HAP-1 (cell line): ENCODE measurements at regions not wholly inside any gene's neighbourhood (a gene's known extent, or its start where the extent isn't known, plus 50 kb on each side); places are given as distances from the start of the nearest gene placed in this dataset.
"Not testable (repeated sequence)": the region's sequence is repeated elsewhere in the genome, so short reads cannot be mapped to it uniquely, and the experiment has no call there.

Experiments used
- DNase-seq, 2 experiments: peaks; one replicate each; pipeline ENCODE4 v3.0.0-alpha.2; 2016 to 2020; ENCODE audit warnings: low spot score in 2 of 2
- H3K27me3 ChIP-seq: fragments of 250-450 bp; sonication (Bioruptor Pico); 2 replicates; pipeline ENCODE4 v1.5.1; 2020; ENCODE audit warnings: low read depth, mild to moderate bottlenecking, moderate library complexity
- H3K36me3 ChIP-seq: fragments of 250-450 bp; sonication (Bioruptor Pico); replicated peaks from 2 replicates; pipeline ENCODE4 v1.5.1; 2020; ENCODE audit warnings: mild to moderate bottlenecking
- H3K4me1 ChIP-seq: fragments of 250-450 bp; sonication (Bioruptor Pico); 2 replicates; pipeline ENCODE4 v1.5.1; 2020; ENCODE audit warnings: mild to moderate bottlenecking
- H3K4me3 ChIP-seq: fragments of 250-450 bp; sonication (Bioruptor Pico); 2 replicates; pipeline ENCODE4 v1.5.1; 2020; ENCODE audit warnings: mild to moderate bottlenecking, moderate library complexity
- H3K9me3 ChIP-seq: fragments of 250-450 bp; sonication (Bioruptor Pico); 2 replicates; pipeline ENCODE4 v1.5.1; 2020; ENCODE audit warnings: mild to moderate bottlenecking, moderate library complexity
- in situ Hi-C: fragments of 300-500 bp; cut with MboI; formaldehyde crosslinking; loops from 3 replicates; pipeline ENCODE4 v1.14.3; 2020; ENCODE audit warnings: low sequenced_read_pairs, inconsistent platforms, mixed read lengths

DNA sequence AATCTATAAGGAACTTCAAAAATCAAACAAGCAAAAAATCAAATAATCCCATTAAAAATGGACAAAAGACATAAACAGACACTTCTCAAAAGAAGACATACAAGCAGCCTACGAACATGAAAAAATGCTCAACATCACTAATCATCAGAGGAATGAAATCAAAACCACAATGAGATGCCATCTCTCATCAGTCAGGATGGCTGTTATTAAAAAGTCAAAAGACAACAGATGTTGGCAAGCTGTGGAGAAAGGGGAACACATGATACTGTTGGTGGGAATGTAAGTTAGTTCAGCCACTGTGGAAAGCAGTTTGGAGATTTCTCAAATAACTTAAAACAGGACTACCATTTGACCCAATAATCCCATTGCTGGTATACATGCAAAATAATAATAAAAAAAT is 226.4 kb downstream of the S1PR1 start:
- in situ Hi-C loops, result no loop called here
- no peaks in the 10 kb centered on the region for H3K36me3 ChIP-seq
- no peaks in the 10 kb centered on the region for H3K27me3 ChIP-seq

DNA sequence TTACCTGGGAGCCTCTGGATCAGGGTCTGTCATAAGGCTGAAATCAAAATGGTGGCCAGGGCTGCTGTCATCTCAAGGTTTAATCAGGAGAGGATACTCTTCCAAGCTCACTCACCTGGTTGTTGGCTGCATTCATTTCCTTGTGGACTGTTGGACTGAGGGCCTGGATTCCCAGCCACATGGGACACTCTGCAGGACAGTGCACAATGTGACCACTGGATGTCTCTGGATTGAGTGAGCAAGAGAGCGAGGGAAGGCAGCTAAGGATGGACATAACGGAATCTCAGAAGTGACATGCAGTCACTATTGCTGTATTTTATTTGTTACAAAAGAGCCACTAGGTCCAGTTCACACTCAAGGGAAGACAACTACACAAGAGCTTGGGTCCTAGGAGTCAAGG is 229.1 kb downstream of the S1PR1 start:
- H3K4me1 ChIP-seq, result no peaks in the 10 kb centered on the region; the same call in 1 of the 2 replicates
- no peaks in the 10 kb centered on the region for H3K36me3 ChIP-seq
- no peak overlapping the region for H3K4me3 ChIP-seq
- in situ Hi-C loops, result no loop called here
- H3K27me3 ChIP-seq, result no peaks in the 10 kb centered on the region
- no peaks in the 10 kb centered on the region for H3K9me3 ChIP-seq
- DNase-seq, result no peak

More for the DNA sequence above, 226.4 kb downstream of the S1PR1 start:
- DNase-seq, result no peak
- H3K4me3 ChIP-seq, result no peak overlapping the region
- no peaks in the 10 kb centered on the region for H3K9me3 ChIP-seq
- H3K4me1 ChIP-seq, result peaks cover 4% of the 10 kb centered on the region

DNA sequence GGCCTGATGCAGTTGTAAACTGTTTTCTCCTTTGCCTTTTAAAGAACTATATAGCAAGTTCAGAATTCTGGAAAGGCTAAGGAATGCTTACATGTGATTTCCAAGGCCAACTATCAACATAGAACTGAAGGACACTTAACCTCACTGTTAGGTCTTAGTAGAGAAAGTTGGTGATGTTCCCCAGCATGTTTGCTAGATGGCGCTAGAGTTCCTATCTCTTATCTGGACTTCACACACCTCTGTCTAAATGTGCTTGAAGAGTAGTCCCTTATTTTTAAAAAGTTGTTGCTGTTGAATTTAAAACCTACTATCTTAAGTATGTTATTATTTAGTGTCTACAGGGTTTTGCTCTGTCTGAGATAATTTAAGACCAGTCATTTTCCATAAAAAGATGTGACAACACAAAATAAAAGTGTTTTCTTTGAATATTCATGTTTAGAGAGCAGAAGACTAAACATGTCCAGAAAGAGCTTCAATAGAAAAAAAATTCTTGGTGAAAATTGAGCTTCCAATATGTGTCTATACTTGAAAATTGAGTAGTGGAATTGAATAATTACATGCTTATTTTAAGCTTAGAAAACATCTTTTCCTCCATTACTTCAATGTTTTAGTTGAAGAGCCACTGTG is 237.3 kb downstream of the S1PR1 start:
- no peaks in the 10 kb centered on the region for H3K36me3 ChIP-seq
- no peaks in the 10 kb centered on the region for H3K9me3 ChIP-seq
- H3K27me3 ChIP-seq, result no peaks in the 10 kb centered on the region; the same call in 1 of the 2 replicates
- no peaks in the 10 kb centered on the region for H3K4me1 ChIP-seq
- H3K4me3 ChIP-seq, result no peak overlapping the region
- DNase-seq, result peak; percentile 36 to 48
- in situ Hi-C loops, result no loop called here

DNA sequence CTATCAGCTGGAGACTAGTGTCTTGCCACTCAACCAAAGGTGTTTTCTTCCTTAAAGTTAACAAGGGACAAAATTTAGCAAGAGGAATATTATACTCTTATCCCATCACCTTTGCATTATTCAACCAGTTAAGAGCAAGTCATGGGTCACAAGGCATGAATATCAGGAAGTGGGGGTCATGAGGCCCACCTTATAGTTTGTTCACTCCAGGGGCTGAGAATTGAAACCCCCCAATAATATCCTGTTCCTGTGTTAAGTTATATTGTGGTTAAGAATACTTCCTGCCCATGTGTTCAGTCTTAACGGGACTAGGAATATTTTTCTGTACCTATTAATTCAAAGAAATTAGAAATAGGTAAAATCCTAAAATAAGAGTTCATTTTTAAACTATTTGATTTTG is 239.7 kb downstream of the S1PR1 start:
- in situ Hi-C loops, result no loop called here
- Histone ChIP-seq H3K9me3 (no peaks in the 10 kb centered on the region), H3K4me1 (no peaks in the 10 kb centered on the region), H3K27me3 (no peaks in the 10 kb centered on the region; the same call in 1 of the 2 replicates), H3K4me3 (no peak overlapping the region), H3K36me3 (no peaks in the 10 kb centered on the region)
- DNase-seq, result no peak

DNA sequence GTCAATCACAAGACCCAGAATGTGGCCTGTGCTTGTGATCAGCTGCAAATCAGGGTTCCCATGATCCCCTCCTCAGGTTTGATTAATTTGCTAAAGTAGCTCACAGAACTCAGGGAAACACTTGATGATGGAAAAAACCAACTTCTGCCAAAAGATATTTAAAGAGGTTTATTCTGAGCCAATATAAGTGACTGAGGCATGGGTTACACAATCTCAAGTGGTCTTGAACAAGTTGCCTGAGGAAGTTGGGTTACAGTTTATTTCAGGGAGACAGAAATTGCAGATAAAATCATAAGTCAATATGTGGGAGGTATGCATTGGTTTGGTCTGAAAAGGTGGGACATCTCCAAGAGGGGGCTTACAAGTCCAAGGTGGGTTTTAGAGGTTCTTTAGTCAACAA is 243.1 kb downstream of the S1PR1 start:
- Histone ChIP-seq H3K27me3 (no peaks in the 10 kb centered on the region; the same call in 1 of the 2 replicates), H3K4me3 (no peak overlapping the region), H3K36me3 (no peaks in the 10 kb centered on the region), H3K4me1 (peaks cover 4% of the 10 kb centered on the region; the same call in 1 of the 2 replicates), H3K9me3 (no peaks in the 10 kb centered on the region)
- in situ Hi-C loops, result no loop called here
- DNase-seq, result no peak

DNA sequence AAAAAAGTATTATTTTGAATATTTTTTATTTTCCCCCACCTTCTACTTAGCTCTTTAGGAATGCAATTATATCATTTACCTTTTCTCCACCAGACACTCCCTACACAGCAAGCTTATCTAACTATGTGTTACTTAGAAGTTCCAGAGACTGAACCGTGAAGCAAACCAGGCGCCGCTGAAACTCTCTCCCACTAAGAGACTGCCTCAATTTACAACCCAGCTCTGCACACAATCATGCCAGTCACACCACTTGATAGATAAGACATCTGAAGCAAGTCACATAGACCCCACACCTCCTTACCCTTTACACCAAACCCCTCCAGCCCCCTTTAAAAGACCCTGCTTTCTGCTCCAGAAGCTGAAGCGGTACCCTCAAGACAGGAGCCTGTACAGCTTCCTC is 245.5 kb downstream of the S1PR1 start:
- in situ Hi-C loops, result no loop called here
- Histone ChIP-seq H3K4me3 (no peak overlapping the region), H3K27me3 (no peaks in the 10 kb centered on the region), H3K4me1 (peaks cover 12% of the 10 kb centered on the region), H3K36me3 (no peaks in the 10 kb centered on the region), H3K9me3 (no peaks in the 10 kb centered on the region)
- no peak for DNase-seq

DNA sequence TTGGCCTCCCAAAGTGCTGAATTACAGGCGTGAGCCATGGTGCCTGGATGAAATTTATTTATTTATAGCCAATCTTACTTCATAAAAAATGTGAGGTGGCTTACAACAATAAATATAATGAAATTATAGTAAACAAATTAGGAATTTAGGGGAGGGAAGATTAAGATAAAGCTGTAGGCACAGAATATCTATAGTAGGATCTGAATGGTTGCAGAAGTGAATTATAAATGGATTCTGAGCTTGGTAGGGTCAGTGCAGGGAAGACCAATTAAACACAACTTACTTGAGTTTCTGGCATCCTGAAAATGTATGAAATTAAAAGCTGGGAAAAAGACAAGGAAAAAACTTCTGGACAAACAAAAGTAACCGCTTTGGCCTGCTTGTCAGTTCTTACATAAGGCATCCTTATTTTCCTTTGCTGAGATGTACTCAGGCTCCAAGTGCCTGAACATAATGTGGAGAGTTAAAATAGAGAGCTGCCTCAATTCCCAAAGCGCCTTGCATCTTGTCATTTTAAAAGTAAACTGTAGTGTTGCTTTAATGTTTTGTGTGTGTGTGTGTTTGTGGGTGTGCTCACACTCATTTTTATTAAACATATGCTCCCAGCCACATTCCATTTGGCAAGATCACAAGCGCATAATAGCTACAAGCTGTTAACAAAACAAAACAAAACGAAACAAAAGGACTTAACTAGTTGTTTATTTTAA is 247.3 kb downstream of the S1PR1 start:
- DNase-seq, result no peak
- Histone ChIP-seq H3K9me3 (no peaks in the 10 kb centered on the region), H3K36me3 (no peaks in the 10 kb centered on the region), H3K27me3 (no peaks in the 10 kb centered on the region), H3K4me1 (peaks cover 12% of the 10 kb centered on the region), H3K4me3 (no peak overlapping the region)
- in situ Hi-C loops, result no loop called here

DNA sequence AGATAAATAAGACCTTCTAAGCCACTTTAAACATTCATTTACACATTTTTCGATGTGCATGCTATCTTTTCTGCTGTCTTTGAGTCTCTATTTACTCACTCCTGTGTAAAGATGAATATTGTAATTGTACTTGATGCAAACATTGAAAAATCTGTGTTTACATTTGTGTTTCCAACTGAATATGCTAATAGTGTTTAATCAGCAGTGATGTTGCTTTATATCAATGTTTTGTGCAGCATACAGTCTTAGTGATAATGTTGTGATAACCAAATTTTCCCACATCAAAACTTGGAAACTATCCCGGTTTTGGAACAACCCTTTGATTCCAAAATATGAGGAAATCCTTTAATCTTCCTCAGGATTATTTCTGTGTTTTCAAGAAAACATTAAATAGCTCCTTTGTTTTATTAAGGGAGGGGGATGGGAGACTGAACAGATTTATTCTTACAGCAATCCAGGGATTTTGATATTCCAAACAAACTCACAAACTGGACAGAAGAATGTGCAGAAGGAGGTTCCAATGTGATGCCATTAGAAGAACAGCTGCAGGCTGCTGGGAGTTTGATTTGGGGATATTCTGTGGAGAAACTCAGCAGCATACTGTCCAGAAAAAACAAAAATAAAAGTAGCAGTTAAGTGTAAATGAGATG is 248.0 kb downstream of the S1PR1 start:
- H3K27me3 ChIP-seq, result no peaks in the 10 kb centered on the region
- in situ Hi-C loops, result no loop called here
- no peak overlapping the region for H3K4me3 ChIP-seq
- no peaks in the 10 kb centered on the region for H3K36me3 ChIP-seq
- DNase-seq, result no peak
- H3K4me1 ChIP-seq, result peaks cover 12% of the 10 kb centered on the region
- H3K9me3 ChIP-seq, result no peaks in the 10 kb centered on the region

DNA sequence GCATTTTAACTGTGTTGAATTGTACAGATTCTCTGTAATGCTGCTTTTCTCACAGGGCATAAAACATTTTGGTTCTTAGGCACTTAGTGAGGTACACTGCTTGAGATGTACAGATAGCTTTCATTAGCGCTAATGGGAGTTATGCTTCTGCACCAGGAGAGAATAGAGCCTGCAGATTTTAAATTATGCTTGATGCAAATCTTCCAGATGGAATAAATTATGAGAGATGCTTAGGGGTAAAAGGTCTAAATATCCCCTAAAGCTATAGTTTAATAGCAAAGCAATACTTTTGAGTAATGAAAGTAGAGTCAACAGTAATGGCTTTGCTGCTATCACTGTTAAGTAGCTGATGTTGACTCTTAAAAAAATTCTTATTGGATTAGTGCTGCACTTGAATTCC is 248.9 kb downstream of the S1PR1 start:
- no peaks in the 10 kb centered on the region for H3K36me3 ChIP-seq
- DNase-seq, result no peak
- no peaks in the 10 kb centered on the region for H3K9me3 ChIP-seq
- in situ Hi-C loops, result no loop called here
- no peak overlapping the region for H3K4me3 ChIP-seq
- H3K4me1 ChIP-seq, result peaks cover 12% of the 10 kb centered on the region
- no peaks in the 10 kb centered on the region for H3K27me3 ChIP-seq

DNA sequence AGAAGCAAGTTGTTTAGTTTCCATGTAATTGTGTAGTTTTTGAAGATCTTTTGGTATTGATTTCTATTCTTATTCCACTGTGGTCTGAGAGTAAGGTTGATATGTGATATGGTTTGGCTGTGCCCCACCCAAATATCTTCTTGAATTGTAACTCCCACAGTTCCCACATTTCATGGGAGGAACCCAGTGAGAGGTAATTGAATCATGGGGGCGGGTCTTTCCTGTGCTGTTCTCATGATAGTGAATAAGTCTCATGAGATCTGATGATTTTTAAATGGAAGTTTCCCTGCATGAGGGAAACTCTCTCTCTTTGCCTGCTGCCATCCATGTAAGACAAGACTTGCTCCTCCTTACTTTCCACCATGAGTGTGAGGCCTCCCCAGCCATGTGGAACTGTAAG is 255.3 kb downstream of the S1PR1 start:
- H3K9me3 ChIP-seq, H3K4me3 ChIP-seq, H3K4me1 ChIP-seq, DNase-seq, in situ Hi-C loops, H3K27me3 ChIP-seq, H3K36me3 ChIP-seq: not testable (repeated sequence)

DNA sequence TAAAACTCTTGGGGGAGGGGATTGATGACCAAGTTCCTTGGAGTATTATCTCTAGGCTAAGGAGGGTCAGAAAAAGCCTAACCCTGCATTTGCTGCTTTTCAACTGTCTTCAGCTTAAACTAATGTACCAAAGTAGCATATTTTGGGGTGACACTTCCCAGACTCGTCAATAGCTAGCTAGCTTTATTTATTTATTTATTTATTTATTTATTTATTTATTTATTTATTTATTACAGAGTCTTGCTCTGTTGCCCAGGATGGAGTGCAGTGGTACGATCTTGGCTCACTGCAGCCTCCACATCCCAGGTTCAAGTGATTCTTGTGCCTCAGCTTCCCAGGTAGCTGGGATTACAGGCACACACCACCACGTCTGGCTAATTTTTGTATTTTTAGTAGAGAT is 257.1 kb downstream of the S1PR1 start:
- H3K4me3 ChIP-seq, H3K4me1 ChIP-seq, H3K27me3 ChIP-seq, H3K9me3 ChIP-seq, in situ Hi-C loops, DNase-seq, H3K36me3 ChIP-seq: not testable (repeated sequence)

DNA sequence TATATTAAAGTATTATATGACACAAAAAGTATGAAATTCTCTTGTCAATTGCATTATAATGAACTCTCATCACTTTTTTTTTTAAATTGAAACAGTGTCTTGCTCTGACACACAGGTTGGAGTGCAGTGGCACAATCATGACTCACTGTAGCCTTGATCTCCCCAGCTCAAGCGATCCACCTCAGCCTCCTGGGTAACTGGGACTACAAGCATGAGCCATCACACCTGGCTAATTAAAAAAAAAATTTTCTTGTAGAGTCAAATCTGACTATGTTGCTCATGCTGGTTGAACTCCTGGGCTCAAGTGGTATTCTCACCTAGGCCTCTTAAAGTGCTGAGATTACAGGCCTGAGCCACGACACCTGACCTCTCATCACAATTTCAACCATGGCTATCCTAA is 259.3 kb downstream of the S1PR1 start:
- no peaks in the 10 kb centered on the region for H3K9me3 ChIP-seq
- in situ Hi-C loops, result no loop called here
- H3K36me3 ChIP-seq, result no peaks in the 10 kb centered on the region
- no peaks in the 10 kb centered on the region for H3K27me3 ChIP-seq
- H3K4me1 ChIP-seq, result no peaks in the 10 kb centered on the region
- no peak for DNase-seq
- H3K4me3 ChIP-seq, result no peak overlapping the region

DNA sequence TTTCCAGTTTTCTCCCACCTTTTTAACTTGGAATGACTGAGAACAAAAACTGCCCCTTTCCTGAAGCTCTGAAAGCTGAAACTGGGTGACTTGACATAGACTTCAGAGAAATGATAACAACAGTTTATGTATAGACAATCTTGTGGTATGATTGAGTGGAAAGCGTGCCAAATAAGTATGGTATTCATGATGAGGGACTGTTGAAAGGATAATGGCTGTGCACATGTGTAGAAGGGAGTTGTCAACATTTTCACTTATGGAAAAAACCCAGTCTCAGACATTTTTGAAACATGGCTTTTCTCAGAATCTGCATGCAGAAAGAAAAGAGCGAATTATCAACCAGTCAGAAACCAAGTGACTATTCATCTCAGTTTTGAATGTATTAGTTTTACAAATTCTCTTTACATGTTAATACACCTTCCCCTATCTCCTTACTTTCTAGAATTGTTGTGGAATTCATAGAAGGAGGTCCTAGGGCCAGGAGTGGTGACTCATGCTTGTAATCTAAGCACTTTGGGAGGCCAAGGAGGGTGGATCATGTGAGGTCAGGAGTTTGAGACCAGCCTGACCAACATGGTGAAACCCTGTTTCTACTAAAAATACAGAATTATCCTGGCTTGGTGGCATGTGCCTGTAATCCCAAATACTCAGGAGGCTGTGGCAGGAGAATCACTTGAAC is 261.2 kb downstream of the S1PR1 start:
- Histone ChIP-seq H3K9me3 (no peaks in the 10 kb centered on the region), H3K27me3 (no peaks in the 10 kb centered on the region), H3K36me3 (no peaks in the 10 kb centered on the region), H3K4me3 (no peak overlapping the region), H3K4me1 (no peaks in the 10 kb centered on the region)
- in situ Hi-C loops, result no loop called here
- DNase-seq, result no peak

DNA sequence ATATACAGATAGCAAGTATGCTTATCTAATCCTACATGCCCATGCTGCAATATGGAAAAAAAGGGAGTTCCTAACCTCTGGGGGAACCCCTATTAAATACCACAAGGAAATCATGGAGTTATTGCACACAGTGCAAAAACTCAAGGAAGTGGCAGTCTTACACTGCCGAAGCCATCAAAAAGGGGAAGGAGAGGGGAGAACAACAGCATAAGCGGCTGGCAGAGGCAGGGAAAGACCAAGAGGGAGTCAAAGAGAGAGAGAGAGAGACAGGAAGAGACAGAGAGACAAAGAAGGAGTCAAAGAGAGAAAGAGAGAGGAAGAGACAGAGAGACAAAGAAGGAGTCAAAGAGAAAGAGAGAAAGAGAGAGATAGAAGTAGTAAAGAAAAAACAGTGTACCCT is 267.3 kb downstream of the S1PR1 start:
- not testable (repeated sequence) for H3K36me3 ChIP-seq, H3K4me1 ChIP-seq, H3K4me3 ChIP-seq, DNase-seq, H3K27me3 ChIP-seq, H3K9me3 ChIP-seq
- in situ Hi-C loops, result loop anchor here (25.0 kb wide), 1 partner anchor 683 kb away; no protein-coding TSS in a partner anchor
